Sigmoid colon (tissue), 4 donors: ENCODE measurements at regions not wholly inside any gene's neighbourhood (a gene's known extent, or its start where the extent isn't known, plus 50 kb on each side); places are given as distances from the start of the nearest gene placed in this dataset.

ENCODE experiments used
- CTCF ChIP-seq, 4 experiments: fragments of 450-650 bp in 3 of 4; fragments of 200-600 bp in 1 of 4; IDR thresholded peaks; one replicate each; pipeline ENCODE4 v1.5.1; 2016 to 2019; ENCODE audit warnings: antibody characterized with exemption in 4 of 4, mild to moderate bottlenecking in 3 of 4, moderate library complexity in 2 of 4
- EP300 ChIP-seq, 4 donors: sonication (generic); formaldehyde crosslinking; IDR thresholded peaks; one replicate each; pipeline ENCODE4 v1.6.1; 2017; ENCODE audit warnings: antibody characterized with exemption in 4 of 4
- POLR2A ChIP-seq, 2 donors: fragments of 450-650 bp; IDR thresholded peaks; one replicate each; pipeline ENCODE4 v1.6.1; 2016; ENCODE audit warnings: antibody characterized with exemption in 2 of 2, mild to moderate bottlenecking in 2 of 2, moderate library complexity in 2 of 2
- POLR2AphosphoS5 ChIP-seq, 4 donors: sonication (generic); formaldehyde crosslinking; IDR thresholded peaks; one replicate each; pipeline ENCODE4 v1.6.1; 2017; ENCODE audit warnings: antibody characterized with exemption in 4 of 4

- no peak for TF ChIP-seq CTCF (IDR thresholded peaks at IDR 0.05)
- TF ChIP-seq POLR2AphosphoS5 (IDR thresholded peaks at IDR 0.05) = no peak
- TF ChIP-seq EP300 (IDR thresholded peaks at IDR 0.05) = no peak
- no peak for TF ChIP-seq POLR2A (IDR thresholded peaks at IDR 0.05)
Observed at GRCh38 chr6:67757465-67758033, 877.5 kb upstream of the ADGRB3 start.
